Activated CD8-positive, alpha-beta T cell treated with anti-CD3 and anti-CD28 coated beads, Interleukin-2, amount 10 ng/mL, durations not matched to agents 7 days and 5 days (primary cell): ENCODE measurements at regions not wholly inside any gene's neighbourhood (a gene's known extent, or its start where the extent isn't known, plus 50 kb on each side); places are given as distances from the start of the nearest gene placed in this dataset.

Experiments
- ATAC-seq: fragments of 150-1000 bp; cut with Tn5 transposase; one replicate; pipeline ENCODE4 v1.10.0; 2021; ENCODE audit warnings: moderate library complexity
- CTCF ChIA-PET: fragments of 350-600 bp; sonication (Branson Sonifier 250); formaldehyde crosslinking; loops from one replicate; lab custom pipeline; 2021; ENCODE audit warnings: antibody characterized with exemption; lab: Charles Lee
- POLR2A ChIA-PET: fragments of 350-600 bp; sonication (Branson Sonifier 250); formaldehyde crosslinking; loops from one replicate; lab custom pipeline; 2021; ENCODE audit warnings: antibody characterized with exemption; lab: Charles Lee
- DNase-seq: peaks from one replicate; pipeline ENCODE4 v3.0.0-alpha.2; 2020
- H3K27ac Mint-ChIP-seq: one replicate; pipeline ENCODE4 v1.8.0; 2021; ENCODE audit warnings: mild to moderate bottlenecking, mixed read lengths
- H3K27me3 Mint-ChIP-seq: one replicate; pipeline ENCODE4 v1.8.0; 2021; ENCODE audit warnings: low read depth, mixed read lengths
- H3K36me3 Mint-ChIP-seq: one replicate; pipeline ENCODE4 v1.8.0; 2021; ENCODE audit warnings: low read depth, mixed read lengths
- H3K4me1 Mint-ChIP-seq: one replicate; pipeline ENCODE4 v1.8.0; 2021; ENCODE audit warnings: low read depth, mixed read lengths
- H3K4me3 Mint-ChIP-seq: one replicate; pipeline ENCODE4 v1.8.0; 2021; ENCODE audit warnings: mild to moderate bottlenecking, mixed read lengths
- H3K9me3 Mint-ChIP-seq: one replicate; pipeline ENCODE4 v1.8.0; 2022; ENCODE audit warnings: mixed read lengths; ENCODE audit not compliant: insufficient read depth

- H3K4me1 Mint-ChIP-seq: no peaks in the 10 kb centered on the region
- no peaks in the 10 kb centered on the region for H3K9me3 Mint-ChIP-seq
- ChIA-PET CTCF (no interaction called here), POLR2A (no interaction called here)
- H3K27ac Mint-ChIP-seq: no peak overlapping the region
- no peak overlapping the region for H3K4me3 Mint-ChIP-seq
- DNase-seq (no peak), ATAC-seq (no peak)
- no peaks in the 10 kb centered on the region for H3K27me3 Mint-ChIP-seq
- no peaks in the 10 kb centered on the region for H3K36me3 Mint-ChIP-seq
Observed at GRCh38 chr22:48523091-48523490, 1304.6 kb downstream of the BRD1 start.

DNA sequence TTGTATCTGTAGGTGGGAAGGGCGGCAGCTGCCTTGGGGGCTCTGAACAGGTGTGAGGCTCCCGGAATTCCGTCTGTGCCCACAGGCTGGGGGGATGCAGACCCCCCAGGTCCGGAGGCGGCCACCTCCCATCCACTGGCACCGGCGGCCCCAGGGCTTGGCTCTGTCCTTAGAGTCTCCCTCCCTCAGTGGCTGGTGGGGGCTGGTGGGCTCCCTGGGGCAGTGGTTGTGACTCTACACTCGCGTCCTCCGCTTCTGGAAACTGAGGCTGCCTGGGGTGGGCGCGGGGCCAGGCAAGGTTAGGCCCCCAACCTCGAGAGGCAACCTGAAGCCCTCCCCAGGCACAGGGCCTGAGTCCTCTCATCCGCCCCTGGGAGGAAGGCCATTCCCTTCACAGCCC is 1305.4 kb downstream of the BRD1 start:
- Mint-ChIP-seq H3K27me3 (no peaks in the 10 kb centered on the region), H3K36me3 (no peaks in the 10 kb centered on the region), H3K4me3 (no peak overlapping the region), H3K4me1 (no peaks in the 10 kb centered on the region), H3K27ac (no peak overlapping the region), H3K9me3 (no peaks in the 10 kb centered on the region)
- ChIA-PET POLR2A (no interaction called here), CTCF (no interaction called here)
- ATAC-seq (no peak), DNase-seq (no peak)

DNA sequence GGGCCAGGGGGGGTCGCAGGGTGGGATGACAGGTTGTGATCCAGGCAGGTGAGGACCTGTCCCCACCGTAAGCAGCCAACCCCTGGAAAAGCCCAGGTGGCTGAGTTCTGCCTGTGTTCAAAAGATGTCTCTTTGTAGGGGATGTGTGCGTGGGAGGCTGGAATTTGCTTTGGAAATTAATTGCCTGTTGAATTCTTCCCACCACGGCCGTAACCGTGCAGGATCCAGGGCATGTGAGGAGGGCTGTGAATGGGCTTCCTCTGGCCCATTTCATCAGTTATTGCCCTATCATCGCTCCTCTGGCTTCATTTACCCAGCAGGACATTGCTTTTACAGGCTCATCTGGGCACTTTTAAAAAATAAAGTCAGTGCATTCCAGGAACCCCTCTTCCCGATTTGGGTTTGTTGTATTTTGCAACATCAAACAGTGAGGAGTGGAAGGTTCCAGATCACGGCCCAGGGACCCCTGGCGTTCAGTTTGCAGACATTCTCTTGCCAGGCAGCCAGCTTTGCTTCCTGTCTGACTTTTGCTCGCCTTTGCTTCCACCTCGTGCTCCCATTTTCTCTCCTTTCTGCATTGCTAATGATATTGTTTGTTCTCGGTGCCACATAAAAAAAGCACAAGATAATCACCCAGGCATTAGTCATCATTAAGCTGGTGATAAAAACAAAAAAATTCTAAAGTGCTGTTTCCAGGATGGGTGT is 1306.6 kb downstream of the BRD1 start:
- Mint-ChIP-seq H3K4me3 (no peak overlapping the region), H3K27ac (no peak overlapping the region), H3K4me1 (no peaks in the 10 kb centered on the region), H3K9me3 (no peaks in the 10 kb centered on the region), H3K36me3 (no peaks in the 10 kb centered on the region), H3K27me3 (no peaks in the 10 kb centered on the region)
- POLR2A ChIA-PET: no interaction called here
- ATAC-seq: no peak
- CTCF ChIA-PET: no interaction called here
- DNase-seq: no peak

GRCh38 chr22:48520207-48520606 is 1307.5 kb downstream of the BRD1 start:
- ChIA-PET POLR2A (no interaction called here), CTCF (no interaction called here)
- Mint-ChIP-seq H3K27me3 (no peaks in the 10 kb centered on the region), H3K27ac (no peak overlapping the region), H3K9me3 (no peaks in the 10 kb centered on the region), H3K4me3 (no peak overlapping the region), H3K36me3 (no peaks in the 10 kb centered on the region), H3K4me1 (no peaks in the 10 kb centered on the region)
- DNase-seq: no peak
- no peak for ATAC-seq

- Mint-ChIP-seq H3K36me3 (no peaks in the 10 kb centered on the region), H3K4me1 (no peaks in the 10 kb centered on the region), H3K27me3 (no peaks in the 10 kb centered on the region), H3K9me3 (no peaks in the 10 kb centered on the region), H3K4me3 (no peak overlapping the region), H3K27ac (no peak overlapping the region)
- ChIA-PET CTCF (no interaction called here), POLR2A (no interaction called here)
- ATAC-seq (no peak), DNase-seq (no peak)
Observed at GRCh38 chr22:48517039-48518030, 1310.3 kb downstream of the BRD1 start.

DNA sequence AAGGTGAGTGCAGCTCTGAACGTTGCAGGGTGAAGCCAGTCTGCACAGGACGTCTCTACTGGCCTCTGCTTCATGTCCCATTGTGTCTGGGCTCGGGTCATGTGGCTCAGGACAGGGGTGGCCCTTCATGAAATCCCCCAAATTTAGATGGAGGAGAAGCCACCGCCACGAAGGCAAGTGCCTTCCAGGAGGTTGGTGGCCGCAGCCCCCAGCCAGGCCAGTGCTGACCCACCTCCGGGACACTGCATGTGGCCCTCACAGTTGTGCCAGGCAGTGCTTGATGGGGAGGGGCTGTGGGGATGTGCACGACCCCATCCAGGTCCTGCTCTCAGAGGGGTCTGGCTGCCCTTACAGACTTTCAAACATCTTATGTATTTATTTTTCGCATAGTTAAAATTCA is 1311.1 kb downstream of the BRD1 start:
- POLR2A ChIA-PET: no interaction called here
- Mint-ChIP-seq H3K27ac (no peak overlapping the region), H3K36me3 (no peaks in the 10 kb centered on the region), H3K4me1 (no peaks in the 10 kb centered on the region), H3K9me3 (no peaks in the 10 kb centered on the region), H3K27me3 (no peaks in the 10 kb centered on the region), H3K4me3 (no peak overlapping the region)
- CTCF ChIA-PET: no interaction called here
- DNase-seq: no peak
- ATAC-seq: no peak

DNA sequence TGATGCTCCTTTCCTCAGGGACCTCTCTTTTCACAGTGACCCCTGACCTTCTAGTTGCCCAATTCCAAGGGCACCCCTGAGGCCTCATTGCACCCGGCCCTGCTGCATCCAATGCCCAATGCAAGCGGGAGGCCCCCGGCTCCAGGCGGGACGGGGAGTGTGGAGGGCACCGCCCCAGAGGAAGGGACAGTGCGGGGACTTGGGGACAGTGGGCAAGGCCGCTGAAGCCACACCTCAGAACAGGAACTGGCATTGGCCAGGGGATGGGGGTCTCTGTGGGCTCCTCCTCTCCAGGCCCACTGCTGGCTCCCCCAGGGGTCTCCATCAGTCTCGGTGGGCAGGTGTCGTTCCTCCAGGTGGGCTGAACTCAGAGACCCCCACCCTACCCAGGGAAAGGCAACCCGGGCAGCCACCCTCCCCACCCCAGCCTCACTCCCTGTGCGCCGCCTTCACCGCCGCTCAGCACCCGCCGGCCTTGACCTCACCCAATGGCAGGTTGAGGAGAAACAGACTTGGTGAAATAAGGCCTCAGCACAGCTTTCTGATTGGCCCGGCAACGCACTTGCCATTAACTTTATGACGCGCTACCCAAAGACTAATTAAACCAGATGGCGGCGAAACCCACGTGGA is 1312.0 kb downstream of the BRD1 start:
- DNase-seq: no peak
- Mint-ChIP-seq H3K4me3 (no peak overlapping the region), H3K27me3 (no peaks in the 10 kb centered on the region), H3K36me3 (no peaks in the 10 kb centered on the region), H3K9me3 (no peaks in the 10 kb centered on the region), H3K4me1 (no peaks in the 10 kb centered on the region), H3K27ac (no peak overlapping the region)
- ATAC-seq: no peak
- CTCF ChIA-PET: no interaction called here
- POLR2A ChIA-PET: no interaction called here

DNA sequence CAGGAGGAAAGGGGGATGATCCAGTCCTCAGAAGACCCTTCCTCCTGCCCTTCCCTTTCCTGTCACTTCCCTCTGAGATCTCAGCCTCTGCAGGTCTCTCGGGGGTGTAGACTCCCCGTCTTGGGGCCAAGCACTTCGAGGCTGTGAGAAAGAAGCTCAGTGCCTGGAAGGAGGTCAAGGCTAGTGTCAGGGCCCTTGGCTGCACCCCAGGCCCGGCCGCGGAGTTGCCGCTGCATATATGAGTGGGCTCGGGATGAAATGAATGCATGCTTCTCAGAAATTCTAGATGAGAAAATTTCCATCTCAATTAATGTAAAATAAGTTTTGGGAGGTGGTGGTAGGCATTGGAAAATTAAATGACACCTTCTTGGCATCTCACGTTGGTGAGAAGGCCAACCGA is 1313.7 kb downstream of the BRD1 start:
- no peak overlapping the region for H3K27ac Mint-ChIP-seq
- no peak for DNase-seq
- no peak overlapping the region for H3K4me3 Mint-ChIP-seq
- H3K27me3 Mint-ChIP-seq: no peaks in the 10 kb centered on the region
- no peaks in the 10 kb centered on the region for H3K9me3 Mint-ChIP-seq
- ChIA-PET CTCF (no interaction called here), POLR2A (no interaction called here)
- no peak for ATAC-seq
- H3K4me1 Mint-ChIP-seq: no peaks in the 10 kb centered on the region
- H3K36me3 Mint-ChIP-seq: no peaks in the 10 kb centered on the region

GRCh38 chr22:48513446-48513845 is 1314.2 kb downstream of the BRD1 start:
- no peak for DNase-seq
- ChIA-PET CTCF (no interaction called here), POLR2A (no interaction called here)
- Mint-ChIP-seq H3K4me3 (no peak overlapping the region), H3K36me3 (no peaks in the 10 kb centered on the region), H3K27ac (no peak overlapping the region), H3K27me3 (no peaks in the 10 kb centered on the region), H3K4me1 (no peaks in the 10 kb centered on the region), H3K9me3 (no peaks in the 10 kb centered on the region)
- ATAC-seq: no peak

DNA sequence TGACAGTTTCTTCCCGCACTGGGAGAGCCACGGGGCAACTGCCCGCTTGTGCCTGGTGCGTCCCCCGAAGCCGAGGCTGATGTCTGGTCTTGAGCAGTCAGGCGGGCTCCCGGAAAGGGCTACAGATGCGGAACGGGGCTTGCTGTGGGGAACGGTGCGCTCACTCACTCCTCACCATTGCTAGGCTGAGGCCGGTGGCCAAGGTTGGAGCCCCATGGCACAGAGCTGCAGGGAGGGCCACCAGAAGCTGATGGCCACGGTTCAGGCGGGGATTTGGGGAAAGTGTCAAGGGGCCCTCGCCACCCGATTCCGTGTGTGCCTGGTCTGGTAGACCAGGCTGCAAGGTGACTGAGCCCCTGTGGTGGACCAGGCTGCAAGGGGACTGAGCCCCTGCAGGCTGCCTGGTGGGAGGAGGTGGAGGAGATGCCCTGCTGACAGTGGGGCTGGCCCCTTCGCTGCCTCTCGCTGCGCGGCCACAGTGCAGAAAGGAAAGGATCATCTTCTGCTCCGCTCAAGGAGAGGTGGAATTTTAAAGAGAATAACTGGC is 1315.8 kb downstream of the BRD1 start:
- ChIA-PET POLR2A (no interaction called here), CTCF (no interaction called here)
- H3K27me3 Mint-ChIP-seq: no peaks in the 10 kb centered on the region
- H3K27ac Mint-ChIP-seq: no peak overlapping the region
- no peak overlapping the region for H3K4me3 Mint-ChIP-seq
- H3K36me3 Mint-ChIP-seq: no peaks in the 10 kb centered on the region
- no peak for ATAC-seq
- no peaks in the 10 kb centered on the region for H3K9me3 Mint-ChIP-seq
- no peak for DNase-seq
- H3K4me1 Mint-ChIP-seq: no peaks in the 10 kb centered on the region

DNA sequence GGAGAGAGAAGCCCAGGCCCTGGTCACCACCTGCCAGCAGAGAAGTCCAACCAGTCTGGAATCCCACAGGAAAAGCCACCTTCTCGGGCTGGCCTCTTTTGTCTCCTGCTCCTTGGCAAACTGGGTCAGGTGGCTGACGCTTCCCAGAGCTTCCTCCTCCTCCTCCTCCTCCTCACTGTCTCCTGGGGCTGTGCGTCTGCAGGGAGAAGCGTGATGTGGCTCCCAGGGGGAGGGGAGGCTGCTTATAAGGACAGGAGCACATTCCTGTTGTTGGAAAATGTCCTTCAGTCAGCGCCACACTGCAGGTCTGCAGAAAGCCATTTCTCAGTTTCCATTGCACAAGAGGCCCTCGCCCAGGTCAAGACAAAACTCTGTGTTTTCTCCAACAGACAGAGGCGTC is 1316.5 kb downstream of the BRD1 start:
- no peak for DNase-seq
- no peaks in the 10 kb centered on the region for H3K27me3 Mint-ChIP-seq
- H3K9me3 Mint-ChIP-seq: no peaks in the 10 kb centered on the region
- no peaks in the 10 kb centered on the region for H3K36me3 Mint-ChIP-seq
- no peak for ATAC-seq
- no peak overlapping the region for H3K27ac Mint-ChIP-seq
- H3K4me1 Mint-ChIP-seq: no peaks in the 10 kb centered on the region
- POLR2A ChIA-PET: no interaction called here
- no peak overlapping the region for H3K4me3 Mint-ChIP-seq
- CTCF ChIA-PET: no interaction called here

DNA sequence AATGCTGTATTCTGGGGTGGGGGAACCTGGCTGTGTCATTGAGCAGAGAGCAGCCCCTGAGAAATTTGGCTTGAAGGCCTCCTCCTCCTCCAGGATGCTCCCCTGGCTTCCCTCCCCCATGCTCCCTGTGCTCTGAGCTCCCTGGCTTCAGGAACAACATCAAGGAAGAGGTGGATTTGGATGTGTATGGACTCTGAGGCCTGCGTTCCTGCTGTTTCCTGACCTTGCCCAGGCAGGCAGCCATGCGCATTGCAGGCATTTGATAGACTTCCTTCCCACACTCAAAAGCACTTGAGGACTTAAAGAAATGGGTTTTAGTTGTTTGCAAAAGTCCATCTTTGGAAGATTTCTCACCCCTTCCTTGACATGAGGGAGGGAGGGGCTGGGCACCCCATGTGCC is 1317.1 kb downstream of the BRD1 start:
- no peaks in the 10 kb centered on the region for H3K4me1 Mint-ChIP-seq
- H3K27me3 Mint-ChIP-seq: no peaks in the 10 kb centered on the region
- no peak overlapping the region for H3K27ac Mint-ChIP-seq
- ChIA-PET POLR2A (no interaction called here), CTCF (no interaction called here)
- no peak for ATAC-seq
- DNase-seq: no peak
- no peaks in the 10 kb centered on the region for H3K36me3 Mint-ChIP-seq
- no peaks in the 10 kb centered on the region for H3K9me3 Mint-ChIP-seq
- no peak overlapping the region for H3K4me3 Mint-ChIP-seq
